ENCODE measurements at regions not wholly inside any gene's neighbourhood (a gene's known extent, or its start where the extent isn't known, plus 50 kb on each side); places are given as distances from the start of the nearest gene placed in this dataset.

DNA sequence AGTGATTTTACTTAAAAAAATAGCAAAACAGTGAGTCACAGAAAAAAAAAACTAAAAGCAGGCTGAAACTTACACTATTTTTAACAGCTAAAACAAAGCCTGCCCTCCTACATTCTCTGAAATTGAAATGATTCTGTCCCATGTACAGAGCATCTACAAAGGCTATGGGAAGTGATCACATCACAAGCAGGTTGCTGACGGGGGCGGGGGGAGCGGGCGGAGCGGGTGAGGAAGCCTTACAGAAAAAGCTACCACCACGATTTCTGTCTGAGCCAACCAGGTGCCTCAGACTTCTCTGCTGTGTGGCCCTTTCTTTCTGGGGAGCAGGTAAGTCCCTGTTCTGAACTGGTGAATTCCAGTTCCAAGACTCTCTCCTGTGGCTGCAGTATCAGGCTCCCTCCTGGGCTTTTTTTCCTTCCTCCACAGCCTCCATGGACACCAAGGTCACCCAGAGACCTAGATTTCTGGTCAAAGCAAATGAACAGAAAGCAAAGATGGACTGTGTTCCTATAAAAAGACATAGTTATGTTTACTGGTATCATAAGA is 104.9 kb downstream of the ANKRD18B start:
- H3K79me2 ChIP-seq (ENCODE audit: control insufficient read depth, insufficient read depth, low read length) = no peaks in the 10 kb centered on the region
- no peaks in the 10 kb centered on the region for H4K20me1 ChIP-seq (replicated peaks; ENCODE audit: control insufficient read depth, extremely low read depth, insufficient read depth, low read length)
- H3K27me3 ChIP-seq (ENCODE audit: control insufficient read depth in 2 of 2, insufficient read depth in 2 of 2, low read length in 2 of 2) = peaks cover 15 to 35% of the 10 kb centered on the region in 2 experiments
- no peak for TF ChIP-seq JUN (IDR thresholded peaks at IDR 0.05; ENCODE audit: borderline replicate concordance, insufficient read depth, insufficient read length, low read depth)
- TF ChIP-seq POLR2AphosphoS5 (IDR thresholded peaks at IDR 0.05; ENCODE audit: insufficient read depth, low read depth, low read length) = no peak
- H3K4me1 ChIP-seq (ENCODE audit: control insufficient read depth, extremely low read depth, insufficient read depth, low read length) = no peaks in the 10 kb centered on the region
- no peak overlapping the region for H3K9ac ChIP-seq (replicated peaks; ENCODE audit: extremely low read depth, insufficient read depth, low read length)
- ChIA-PET CTCF (interaction anchor here (1.0 to 2.6 kb wide), 8 partner anchors 10 to 150 kb away, joined by 4 to 23 read pairs (median 4); no protein-coding TSS in a partner anchor), POLR2A (no interaction called here)
- H3K9me3 ChIP-seq (replicated peaks; ENCODE audit: control insufficient read depth, insufficient read depth, low read length) = no peaks in the 10 kb centered on the region
- intact Hi-C loops (cut with micrococcal nuclease) = no loop called here
- dilution Hi-C loops (cut with MboI; ENCODE audit: extremely low pct_ligation_motif_present, low sequenced_read_pairs) = no loop called here
- no peak overlapping the region for H2AFZ ChIP-seq (ENCODE audit: low read depth, low read length)
- no peaks in the 10 kb centered on the region for H3K9me1 ChIP-seq (replicated peaks; ENCODE audit: control insufficient read depth, extremely low read depth, insufficient read depth, low read length)
- H3K27ac ChIP-seq (ENCODE audit: insufficient read depth, low read depth, low read length) = no peak overlapping the region
- H3K36me3 ChIP-seq (ENCODE audit: control insufficient read depth in 2 of 2, extremely low read depth in 1 of 2, insufficient read depth in 2 of 2, low read length in 2 of 2) = no peaks in the 10 kb centered on the region
- no peak for FAIRE-seq
- H3K4me2 ChIP-seq (ENCODE audit: insufficient read depth, low read length) = no peak overlapping the region
- no TSS peak for BruUV-seq (replicated peaks)
- H3K4me3 ChIP-seq (replicated peaks in 1 of 3; ENCODE audit: insufficient read depth in 1 of 3, low read depth in 1 of 3, low read length in 3 of 3) = no peak overlapping the region
- DNase-seq (ENCODE audit: low read depth, low spot score) = no peak

DNA sequence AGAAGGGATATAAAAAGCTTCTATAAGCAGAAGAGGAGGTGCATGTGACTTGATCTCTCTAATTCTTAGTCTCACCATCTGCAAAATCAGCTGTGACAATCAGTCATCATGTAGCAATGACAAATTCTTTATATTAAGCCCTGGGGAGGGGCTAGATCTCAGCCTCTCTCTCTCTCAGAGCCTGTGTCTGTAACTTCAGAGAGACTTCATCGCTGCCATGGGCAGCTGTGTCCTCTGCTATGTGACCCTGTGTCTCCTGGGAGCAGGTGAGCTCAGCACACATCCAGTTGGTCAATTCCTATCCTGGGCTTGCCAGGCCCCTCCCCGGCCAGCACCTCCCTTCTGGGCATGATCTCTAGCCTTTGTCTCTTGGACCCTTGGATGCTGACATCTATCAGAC is 109.6 kb downstream of the ANKRD18B start:
- H2AFZ ChIP-seq (ENCODE audit: low read depth, low read length) = no peak overlapping the region
- no peaks in the 10 kb centered on the region for H3K36me3 ChIP-seq (ENCODE audit: control insufficient read depth in 2 of 2, extremely low read depth in 1 of 2, insufficient read depth in 2 of 2, low read length in 2 of 2)
- no TSS peak for BruUV-seq (replicated peaks)
- dilution Hi-C loops (cut with MboI; ENCODE audit: extremely low pct_ligation_motif_present, low sequenced_read_pairs) = no loop called here
- no peaks in the 10 kb centered on the region for H3K4me1 ChIP-seq (ENCODE audit: control insufficient read depth, extremely low read depth, insufficient read depth, low read length)
- no peak overlapping the region for H3K4me2 ChIP-seq (ENCODE audit: insufficient read depth, low read length)
- H3K27ac ChIP-seq (ENCODE audit: insufficient read depth, low read depth, low read length) = no peak overlapping the region
- H3K27me3 ChIP-seq (ENCODE audit: control insufficient read depth in 2 of 2, insufficient read depth in 2 of 2, low read length in 2 of 2) = peaks cover 30 to 78% of the 10 kb centered on the region in 2 experiments
- intact Hi-C loops (cut with micrococcal nuclease) = no loop called here
- TF ChIP-seq CTCF (IDR thresholded peaks at IDR 0.05; ENCODE audit: extremely low read depth in 1 of 2, insufficient read depth in 1 of 2, low read depth in 1 of 2, low read length in 2 of 2) (no peak), EZH2 (IDR thresholded peaks at IDR 0.05; ENCODE audit: borderline replicate concordance, low read depth, low read length, severe bottlenecking) (no peak), MYC (IDR thresholded peaks at IDR 0.05; ENCODE audit: low read depth, low read length) (no peak), GATA2 (IDR thresholded peaks at IDR 0.05; ENCODE audit: insufficient read depth, insufficient read length, low read depth, low read length) (no peak), FOS (IDR thresholded peaks at IDR 0.05; ENCODE audit: borderline replicate concordance, insufficient read depth, low read length) (no peak), POLR2A (IDR thresholded peaks at IDR 0.05; ENCODE audit: low read depth, low read length) (no peak), POLR2AphosphoS5 (IDR thresholded peaks at IDR 0.05; ENCODE audit: insufficient read depth, low read depth, low read length) (no peak), JUN (IDR thresholded peaks at IDR 0.05; ENCODE audit: borderline replicate concordance, insufficient read depth, insufficient read length, low read depth) (no peak)
- TF ChIP-seq, protein P1, sequence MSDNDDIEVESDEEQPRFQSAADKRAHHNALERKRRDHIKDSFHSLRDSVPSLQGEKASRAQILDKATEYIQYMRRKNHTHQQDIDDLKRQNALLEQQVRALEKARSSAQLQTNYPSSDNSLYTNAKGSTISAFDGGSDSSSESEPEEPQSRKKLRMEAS (IDR thresholded peaks at IDR 0.05; ENCODE audit: insufficient read depth, insufficient read length) = no peak
- H3K9me3 ChIP-seq (replicated peaks; ENCODE audit: control insufficient read depth, insufficient read depth, low read length) = no peaks in the 10 kb centered on the region
- H4K20me1 ChIP-seq (replicated peaks; ENCODE audit: control insufficient read depth, extremely low read depth, insufficient read depth, low read length) = no peaks in the 10 kb centered on the region
- DNase-seq (ENCODE audit: low read depth, low spot score) (no peak), FAIRE-seq (no peak)
- H3K9ac ChIP-seq (replicated peaks; ENCODE audit: extremely low read depth, insufficient read depth, low read length) = no peak overlapping the region
- H3K9me1 ChIP-seq (replicated peaks; ENCODE audit: control insufficient read depth, extremely low read depth, insufficient read depth, low read length) = no peaks in the 10 kb centered on the region
- POLR2A ChIA-PET = no interaction called here
- H3K4me3 ChIP-seq (replicated peaks in 1 of 3; ENCODE audit: insufficient read depth in 1 of 3, low read depth in 1 of 3, low read length in 3 of 3) = no peak overlapping the region
- CTCF ChIA-PET = interaction anchor here (2.9 kb wide), 1 partner anchor 10 kb away, joined by 19 read pairs; no protein-coding TSS in a partner anchor
- no peaks in the 10 kb centered on the region for H3K79me2 ChIP-seq (ENCODE audit: control insufficient read depth, insufficient read depth, low read length)

Data from endothelial cell of umbilical vein (primary cell).